CD1c-positive myeloid dendritic cell (primary cell): ENCODE measurements at regions not wholly inside any gene's neighbourhood (a gene's known extent, or its start where the extent isn't known, plus 50 kb on each side); places are given as distances from the start of the nearest gene placed in this dataset.
"Not testable (repeated sequence)": the region's sequence is repeated elsewhere in the genome, so short reads cannot be mapped to it uniquely, and the experiment has no call there.

ENCODE experiments used
- DNase-seq: peaks from one replicate; pipeline ENCODE4 v3.0.0-alpha.2; 2016; ENCODE audit errors: extremely low spot score

DNA sequence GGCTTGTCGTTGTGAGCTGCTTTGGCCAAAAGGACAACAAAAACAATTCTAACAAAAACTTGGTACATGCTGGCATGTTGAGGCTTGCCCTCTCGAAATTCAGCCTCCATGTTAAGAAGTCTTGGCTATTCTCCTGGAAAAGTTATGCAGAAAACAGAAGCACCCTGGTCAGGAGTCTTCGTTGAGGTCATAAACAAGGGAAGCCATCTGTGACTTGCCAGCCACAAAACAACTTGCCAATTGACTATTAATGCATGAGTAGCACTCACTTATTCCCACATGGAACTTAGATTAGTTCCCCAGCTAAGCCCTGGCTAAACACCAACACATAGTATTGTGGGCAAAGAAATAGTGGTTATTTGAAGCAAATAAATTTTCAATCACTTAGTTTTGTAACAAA lies 521.0 kb upstream of the CHD1 start:
- DNase-seq = no peak

DNA sequence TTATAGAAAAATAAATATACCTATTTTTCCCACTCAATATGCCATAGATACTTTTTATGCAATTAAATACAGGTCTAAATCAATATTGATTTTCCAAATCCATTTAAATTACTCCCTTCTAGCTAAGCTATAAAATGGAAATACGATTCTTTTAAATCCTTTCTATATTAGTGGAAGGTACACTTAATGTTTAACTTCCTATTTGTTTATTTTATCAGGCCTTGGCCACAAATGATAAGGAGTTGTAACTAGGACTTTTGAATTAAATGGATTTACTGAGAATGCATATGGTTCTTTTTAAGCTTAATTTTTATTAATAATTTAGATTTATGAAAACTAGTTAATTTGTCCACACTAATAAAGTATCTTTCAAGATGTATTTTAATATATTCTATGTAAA lies 517.0 kb upstream of the CHD1 start:
- no peak for DNase-seq

DNA sequence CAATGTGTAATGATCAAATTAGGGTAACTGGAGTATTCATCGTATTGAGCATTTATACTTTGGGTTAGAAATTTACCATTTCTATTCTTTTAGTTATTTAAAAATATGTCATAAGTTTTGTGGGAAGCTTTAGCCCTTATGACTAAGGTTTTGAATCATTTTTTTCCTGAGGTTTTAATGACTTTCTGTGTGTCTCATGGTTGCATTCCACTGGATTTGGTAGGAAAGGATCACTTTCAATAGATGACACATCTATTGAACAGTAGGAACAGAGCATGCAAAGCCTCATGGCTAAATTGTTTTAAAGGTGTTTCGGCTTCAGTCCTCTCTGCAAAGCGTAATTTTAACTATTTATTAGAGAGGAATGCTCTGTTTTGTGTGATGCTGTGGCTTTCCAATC lies 512.4 kb upstream of the CHD1 start:
- DNase-seq = no peak

DNA sequence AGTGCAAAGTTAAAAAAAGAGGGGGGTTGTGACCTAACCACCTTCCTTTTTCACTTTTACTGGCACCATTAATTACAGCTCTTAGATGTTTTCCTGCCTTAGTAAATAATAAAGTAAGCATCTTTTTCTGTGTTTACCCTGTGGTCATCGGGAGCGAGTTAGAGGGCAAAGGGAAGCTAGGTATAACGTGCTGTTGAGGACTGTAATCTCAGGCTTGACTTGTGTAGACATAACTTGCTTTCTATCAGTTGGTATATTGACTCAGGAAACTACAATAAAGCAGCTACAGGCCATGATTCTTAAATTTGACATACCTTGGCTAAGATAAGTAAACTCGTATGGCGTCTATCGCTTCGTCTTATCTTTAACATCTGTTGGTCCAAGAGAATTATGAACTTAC lies 509.8 kb upstream of the CHD1 start:
- no peak for DNase-seq

DNA sequence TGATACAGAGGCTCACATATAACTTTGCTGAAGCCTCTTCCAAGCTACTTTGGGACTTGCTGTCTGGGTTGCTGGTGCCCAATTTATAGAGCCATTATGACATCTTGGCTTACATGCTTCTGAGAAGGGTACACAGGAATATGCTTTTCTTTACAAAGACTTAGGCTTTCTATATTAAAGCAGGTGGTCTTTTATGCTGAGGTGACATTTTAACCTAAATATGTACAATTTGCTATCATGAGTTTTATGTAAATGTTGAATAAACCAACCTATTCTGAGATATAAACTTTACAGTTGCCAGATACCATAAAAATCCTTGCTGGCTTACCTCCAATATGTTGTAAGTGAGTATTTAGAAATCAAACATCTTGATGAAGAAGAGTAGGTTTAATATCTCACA lies 509.2 kb upstream of the CHD1 start:
- no peak for DNase-seq

DNA sequence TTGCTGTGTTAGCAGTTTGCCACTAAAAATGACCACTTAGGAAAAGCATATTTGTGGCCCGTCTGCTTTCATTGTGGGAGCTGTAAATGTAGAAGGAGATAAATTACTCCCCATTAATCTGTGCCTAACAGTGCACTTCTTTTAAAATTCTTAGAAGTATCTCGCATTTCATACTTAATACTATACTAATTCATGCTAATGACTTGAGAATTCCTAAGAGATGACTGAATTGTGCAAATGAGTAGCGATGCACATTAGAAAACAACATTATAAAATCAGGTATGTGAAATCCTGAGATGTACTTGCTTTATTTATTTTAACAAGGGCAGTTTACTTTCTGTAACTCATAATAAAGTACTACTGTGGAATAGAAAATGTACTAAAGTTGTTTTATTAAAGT lies 494.6 kb upstream of the CHD1 start:
- not testable (repeated sequence) for DNase-seq

DNA sequence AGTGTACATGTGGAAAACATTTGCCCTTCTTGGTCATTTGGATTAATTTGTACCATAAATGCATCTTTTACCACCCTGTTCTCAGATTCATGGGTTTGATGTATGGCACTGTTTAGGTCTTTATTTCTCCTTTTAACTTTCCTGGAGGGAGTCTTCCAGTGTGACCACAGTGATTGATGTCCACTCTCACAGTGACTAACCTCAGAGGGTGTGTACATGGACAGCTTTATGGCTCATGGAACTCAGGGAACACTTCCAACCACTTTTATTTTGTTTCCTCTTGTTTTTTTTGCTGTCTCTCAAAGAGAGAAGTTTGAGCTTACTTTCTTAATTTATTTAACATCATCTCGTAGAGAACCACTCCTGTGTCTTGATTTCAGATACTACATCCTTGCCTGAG lies 489.8 kb upstream of the CHD1 start:
- not testable (repeated sequence) for DNase-seq

DNA sequence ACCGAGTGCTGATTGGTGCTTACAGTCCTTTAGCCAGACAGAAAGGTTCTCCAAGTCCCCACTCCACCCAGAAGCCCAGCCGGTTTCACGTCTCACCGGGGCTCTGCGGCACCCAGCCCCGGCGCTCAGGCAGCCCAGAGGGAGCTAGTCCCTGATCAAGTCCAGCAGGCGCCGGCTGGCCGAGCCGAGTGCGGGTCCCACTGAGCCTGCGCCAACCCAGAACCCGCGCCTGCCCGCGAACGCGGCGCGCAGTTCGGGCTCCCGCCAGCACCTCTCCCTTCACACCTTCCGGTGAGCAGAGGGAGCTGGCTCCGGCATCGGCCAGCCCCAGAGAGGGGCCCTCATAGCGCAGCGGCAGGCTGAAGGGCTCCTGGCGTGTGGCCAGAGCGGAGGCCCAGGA lies 481.6 kb upstream of the CHD1 start:
- not testable (repeated sequence) for DNase-seq

DNA sequence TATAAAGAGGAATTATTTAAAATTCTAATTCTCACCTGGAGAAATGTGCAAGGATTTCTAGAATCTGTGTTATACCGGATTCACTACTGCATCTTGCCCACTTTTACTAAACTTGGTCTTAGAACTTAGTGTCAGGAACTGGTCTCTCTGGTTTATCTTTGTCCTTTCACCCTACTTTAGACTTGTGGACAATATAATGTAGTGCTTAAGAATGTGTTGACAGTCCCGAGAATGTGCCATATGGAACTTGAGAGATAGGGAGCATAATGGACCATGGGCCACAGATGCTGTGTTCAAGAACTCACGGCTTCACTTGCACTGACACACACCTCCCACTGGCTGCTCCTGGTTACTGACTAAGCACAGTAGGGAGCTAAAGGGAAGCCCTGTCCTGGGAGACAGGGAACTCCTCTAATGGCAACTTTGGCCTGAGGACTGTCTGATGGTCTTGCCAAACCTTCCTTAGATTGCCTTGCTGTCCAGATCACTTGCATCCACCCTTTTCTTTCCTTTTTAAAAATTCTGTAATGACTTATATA lies 476.0 kb upstream of the CHD1 start:
- not testable (repeated sequence) for DNase-seq

DNA sequence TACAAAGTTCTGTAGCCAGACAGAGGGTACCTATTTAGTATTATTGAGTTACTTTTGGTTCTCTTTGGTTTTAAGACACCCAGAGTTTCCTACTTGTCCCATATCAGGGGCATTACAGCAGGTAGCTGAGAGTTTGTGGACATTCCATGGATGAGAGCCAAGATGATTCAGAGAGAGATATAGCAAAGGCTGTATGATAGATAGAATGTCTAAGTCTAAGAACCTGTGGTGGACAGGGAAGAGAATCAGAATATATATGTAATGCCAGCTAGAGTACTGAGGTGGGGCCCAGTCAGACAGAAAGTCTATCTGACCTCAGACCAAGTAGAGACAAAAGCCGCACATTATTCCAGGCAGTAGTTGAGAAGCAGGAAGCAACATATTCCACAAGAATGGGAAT lies 471.8 kb upstream of the CHD1 start:
- not testable (repeated sequence) for DNase-seq

DNA sequence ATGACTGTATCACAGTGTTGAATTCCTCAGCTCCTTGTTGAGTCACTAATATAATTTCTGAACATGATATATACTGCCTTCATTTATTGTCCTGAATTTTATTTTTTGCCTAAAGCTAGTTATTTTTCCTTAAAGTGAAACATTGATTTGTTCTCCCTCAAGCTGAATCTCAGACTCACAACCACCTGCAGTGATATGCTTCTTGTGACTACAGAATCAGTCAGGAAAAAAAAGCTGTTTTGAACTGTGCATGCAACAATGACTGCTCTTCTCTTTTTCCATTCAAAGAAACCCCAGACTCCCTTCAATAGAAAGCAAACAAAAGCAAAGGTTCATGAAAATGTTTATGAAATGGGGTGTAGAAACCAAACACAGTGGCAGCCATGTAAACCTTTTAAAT lies 470.2 kb upstream of the CHD1 start:
- DNase-seq = no peak

DNA sequence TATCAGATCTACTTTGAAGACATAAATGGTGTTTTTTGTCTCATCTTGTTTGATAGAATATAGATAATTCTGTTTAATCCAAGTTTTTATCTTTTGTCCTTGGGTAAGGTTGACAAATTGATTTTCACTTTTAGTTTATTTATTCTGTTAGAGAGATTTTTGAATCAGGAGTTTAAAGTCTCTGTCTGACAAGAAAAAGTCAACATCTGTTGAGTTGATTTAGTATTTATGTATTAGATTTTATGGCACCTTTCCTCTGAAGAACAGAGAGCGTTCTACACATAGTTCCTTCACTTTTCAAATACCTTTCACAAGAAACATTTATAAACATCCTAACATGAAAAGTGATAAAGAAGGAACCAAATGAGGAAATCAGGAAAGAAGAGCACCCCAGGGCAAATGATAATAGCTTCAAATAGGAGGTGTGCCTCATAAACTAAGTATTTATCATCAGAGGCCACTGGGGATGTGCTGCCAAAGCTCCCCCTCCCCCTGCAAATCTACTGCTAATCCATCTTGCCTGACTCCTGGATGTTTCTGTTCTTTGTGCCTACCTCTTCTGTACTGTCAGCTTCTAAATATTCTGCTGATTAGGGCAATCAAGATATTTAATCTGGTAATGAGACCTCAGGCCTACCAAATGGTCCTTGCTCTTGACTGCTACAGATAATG lies 457.7 kb upstream of the CHD1 start:
- DNase-seq = no peak

DNA sequence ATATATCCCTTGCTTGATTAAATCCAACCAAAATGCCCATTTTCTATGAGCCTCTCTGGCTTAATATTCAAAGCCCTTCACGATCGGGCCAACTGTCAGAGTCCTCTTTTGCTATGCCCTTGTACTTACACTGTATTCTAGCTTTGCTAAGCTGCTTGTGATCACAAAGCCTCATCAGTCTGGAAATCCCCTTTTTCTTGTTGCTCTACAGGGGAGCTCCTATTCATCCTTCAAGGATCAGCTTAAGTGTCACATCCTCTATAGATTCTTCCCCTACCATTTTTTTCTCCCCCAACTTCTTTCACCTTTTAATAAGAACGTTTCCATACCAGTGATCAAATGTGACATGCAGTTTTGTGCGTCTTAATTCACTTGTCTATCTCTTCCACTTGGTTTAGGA lies 450.4 kb upstream of the CHD1 start:
- no peak for DNase-seq

DNA sequence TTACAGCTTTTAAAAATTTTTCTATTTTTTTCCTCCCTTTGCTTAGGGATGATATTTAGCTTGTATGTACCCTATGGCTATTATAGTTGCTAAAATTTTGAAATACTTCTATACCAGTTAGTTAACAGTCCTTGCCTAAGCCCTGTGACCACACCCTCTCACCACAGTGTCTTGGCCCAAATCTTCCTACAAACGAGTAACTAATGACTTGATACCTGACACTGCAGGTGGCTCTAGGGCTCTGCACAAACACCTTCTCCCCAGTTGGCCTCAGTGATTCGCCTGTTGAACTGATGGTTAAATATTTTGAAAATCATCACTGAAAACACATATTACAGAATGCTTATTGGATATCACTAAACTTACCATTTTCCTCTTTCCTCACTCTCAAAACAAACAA lies 449.6 kb upstream of the CHD1 start:
- no peak for DNase-seq

DNA sequence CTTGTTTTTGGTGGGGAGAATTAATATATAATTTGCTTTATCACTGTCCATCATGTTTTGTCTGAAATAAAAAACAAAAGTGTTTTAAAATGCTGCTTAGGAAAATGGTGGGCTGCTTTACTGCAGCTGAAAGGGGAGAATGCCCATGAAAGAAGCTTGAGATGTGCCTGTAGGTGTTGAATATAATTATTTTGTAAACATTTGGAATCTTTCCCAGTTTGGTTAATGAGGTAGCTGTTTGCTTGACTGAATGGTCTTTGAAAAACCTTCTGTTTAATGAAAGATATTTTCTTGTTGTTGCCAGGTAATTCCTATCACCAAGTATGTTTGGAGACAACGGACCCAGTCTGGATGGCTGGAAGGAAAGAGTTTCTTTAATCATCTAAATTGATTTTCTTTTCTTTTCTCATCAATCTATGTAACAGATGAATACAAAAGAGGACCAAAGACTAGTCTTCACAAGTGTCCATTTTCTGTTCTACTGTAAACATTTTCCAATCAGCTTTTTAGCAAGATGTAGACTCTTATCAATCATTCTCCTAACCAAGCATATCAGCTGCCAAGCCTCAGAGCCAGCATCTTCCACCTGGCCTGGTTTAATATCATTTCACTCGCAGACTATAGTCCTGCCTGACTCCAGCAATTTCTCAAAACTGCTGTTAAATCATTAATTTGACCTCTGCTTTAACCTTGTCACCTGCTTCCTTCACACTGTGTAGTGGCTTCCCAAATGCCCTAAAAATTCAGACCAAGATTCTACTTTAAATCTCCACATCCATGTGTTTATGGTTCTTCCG lies 441.2 kb upstream of the CHD1 start:
- DNase-seq = no peak

DNA sequence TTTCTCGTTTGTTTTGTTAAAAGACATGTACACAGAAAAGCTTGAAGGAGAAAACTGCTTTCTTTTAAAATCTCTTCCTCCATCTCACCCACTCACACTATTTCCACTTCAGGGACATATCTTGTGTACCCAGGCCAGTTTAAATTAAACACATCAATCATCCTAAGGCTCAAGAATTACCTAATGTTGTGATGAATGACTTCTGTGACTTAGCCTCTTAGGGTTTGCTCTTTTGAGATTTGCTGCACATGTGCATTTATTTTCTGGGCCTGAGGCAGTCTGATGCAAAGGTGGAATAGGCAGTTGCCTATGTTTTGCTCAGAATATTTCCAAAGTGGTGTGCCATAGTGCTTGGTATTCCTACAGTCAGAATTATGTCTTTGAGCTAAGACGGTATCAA lies 439.9 kb upstream of the CHD1 start:
- no peak for DNase-seq

DNA sequence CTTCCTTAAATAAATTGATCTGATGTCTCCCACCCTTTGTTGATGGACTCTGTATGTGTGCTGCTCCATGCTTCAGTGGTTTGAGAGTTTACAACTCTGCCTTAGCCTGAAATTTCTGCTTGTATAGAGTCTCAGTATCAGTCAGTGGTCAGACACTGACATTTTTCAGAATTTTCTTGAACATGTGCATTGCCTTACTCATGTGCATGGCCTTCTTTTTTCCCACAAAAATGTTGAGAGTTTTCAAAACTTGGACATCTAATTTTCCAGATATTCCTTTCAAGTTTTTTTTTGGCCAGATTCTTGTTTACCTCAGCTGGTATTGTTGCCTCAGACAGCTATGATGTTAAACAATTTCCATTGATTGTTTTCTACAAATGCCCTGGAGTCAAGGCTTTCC lies 427.1 kb upstream of the CHD1 start:
- no peak for DNase-seq

DNA sequence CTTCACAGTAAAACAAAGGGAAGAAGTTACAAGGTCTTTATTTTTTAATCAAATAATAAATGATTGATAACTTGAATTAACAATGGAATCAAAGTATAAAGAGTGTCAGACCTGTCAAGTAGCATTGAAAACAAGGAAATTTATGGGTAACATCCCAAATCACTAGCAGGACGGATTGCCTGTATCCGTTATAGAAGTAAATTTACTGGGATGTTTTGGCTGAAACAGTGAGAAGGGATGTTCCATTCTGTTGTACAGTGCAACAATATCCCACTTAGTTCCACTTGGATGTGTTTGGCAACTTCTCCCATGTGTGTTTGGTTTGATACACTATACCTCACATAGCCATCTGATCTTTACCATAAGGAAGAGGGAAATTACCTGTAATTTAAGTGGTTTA lies 421.0 kb upstream of the CHD1 start:
- no peak for DNase-seq

DNA sequence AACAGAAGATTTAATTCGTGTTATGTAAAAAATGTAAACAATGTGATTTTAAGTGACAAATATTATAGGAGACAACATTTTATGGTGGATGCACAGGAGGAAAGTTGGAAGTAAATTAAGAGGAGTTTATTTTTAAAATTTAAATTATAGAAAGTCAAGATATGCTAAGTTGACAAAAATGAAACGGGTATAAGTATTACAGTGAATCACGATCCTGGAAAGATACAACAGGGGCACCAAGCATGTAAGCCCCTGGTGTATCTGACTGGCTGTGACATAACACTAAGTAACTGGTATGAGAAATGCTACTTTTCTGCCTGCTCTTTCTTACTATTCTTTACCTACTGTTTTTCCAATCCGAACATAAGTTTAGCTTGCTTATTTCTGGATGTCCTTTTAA lies 419.8 kb upstream of the CHD1 start:
- no peak for DNase-seq

DNA sequence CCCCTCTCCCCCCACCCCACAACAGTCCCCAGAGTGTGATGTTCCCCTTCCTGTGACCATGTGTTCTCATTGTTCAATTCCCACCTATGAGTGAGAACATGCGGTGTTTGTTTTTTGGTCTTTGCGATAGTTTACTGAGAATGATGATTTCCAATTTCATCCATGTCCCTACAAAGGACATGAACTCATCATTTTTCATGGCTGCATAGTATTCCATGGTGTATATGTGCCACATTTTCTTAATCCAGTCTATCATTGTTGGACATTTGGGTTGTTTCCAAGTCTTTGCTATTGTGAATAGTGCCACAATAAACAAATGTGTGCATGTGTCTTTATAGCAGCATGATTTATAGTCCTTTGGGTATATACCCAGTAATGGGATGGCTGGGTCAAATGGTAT lies 411.0 kb upstream of the CHD1 start:
- DNase-seq = not testable (repeated sequence)

DNA sequence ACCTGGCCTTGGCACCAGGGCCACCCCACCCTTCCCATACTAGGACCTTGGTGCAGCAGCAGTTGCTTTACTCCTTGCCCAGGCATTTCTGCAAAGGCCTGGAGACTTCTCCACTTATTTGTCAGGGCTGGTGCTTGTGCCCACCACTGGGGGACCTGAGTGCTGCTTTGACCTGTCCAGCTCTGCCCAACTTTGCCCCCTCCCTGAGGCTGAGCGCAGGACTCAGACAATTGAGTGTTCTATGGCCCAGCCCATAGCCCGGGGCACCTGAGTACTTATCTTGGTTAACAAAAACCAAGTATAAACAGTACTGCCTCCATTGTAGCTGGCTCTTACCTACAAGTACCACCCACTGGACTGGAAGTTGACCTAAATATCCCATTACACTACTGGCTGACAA lies 406.1 kb upstream of the CHD1 start:
- no peak for DNase-seq

DNA sequence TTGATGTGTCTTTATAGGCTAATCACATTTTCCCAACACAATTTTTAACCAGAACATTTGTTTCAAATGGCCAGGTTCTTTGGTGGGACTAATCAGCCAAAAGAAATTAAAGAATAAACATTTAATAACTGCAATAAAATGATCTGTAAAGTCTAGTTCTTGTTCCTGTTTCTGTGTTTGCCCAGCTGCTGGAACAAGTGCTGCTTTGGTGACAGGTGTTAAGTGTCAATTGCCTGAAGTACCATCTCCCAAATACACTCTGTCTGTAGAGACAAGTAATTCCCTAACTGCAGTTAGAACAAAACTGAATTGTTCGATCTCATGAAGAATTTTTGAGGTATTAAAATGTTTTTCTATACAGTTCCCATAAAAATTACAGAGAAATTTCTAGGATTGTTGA lies 402.3 kb upstream of the CHD1 start:
- DNase-seq = no peak

DNA sequence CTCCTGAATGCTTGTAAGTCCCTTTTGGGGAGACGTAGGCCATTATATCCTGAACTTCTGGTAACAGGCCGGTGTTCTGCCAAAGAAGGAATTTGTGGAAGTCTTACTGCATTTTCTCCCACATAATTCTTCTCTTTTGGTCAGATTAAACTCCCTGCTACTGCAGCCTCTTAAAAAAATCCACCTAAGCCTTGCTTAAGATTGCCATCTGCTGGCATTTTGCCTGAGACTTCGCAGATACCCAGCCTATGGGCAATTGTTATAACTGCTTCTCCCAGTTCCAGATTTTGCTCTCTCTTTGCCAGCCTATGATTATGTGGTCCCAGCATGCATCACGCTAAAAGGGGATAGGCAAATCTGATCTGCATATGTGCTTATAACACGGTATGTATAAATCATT lies 391.6 kb upstream of the CHD1 start:
- peak; percentile 45 for DNase-seq
